ENCODE measurements at regions not wholly inside any gene's neighbourhood (a gene's known extent, or its start where the extent isn't known, plus 50 kb on each side); places are given as distances from the start of the nearest gene placed in this dataset.

GRCh38 chr10:81662837-81663236 lies 212.2 kb upstream of the NRG3 start:
- TF ChIP-seq CTCF (IDR thresholded peaks at IDR 0.05) (no peak), POLR2AphosphoS5 (IDR thresholded peaks at IDR 0.05) (no peak)

Data from stomach (tissue), 4 donors.